Vagina (tissue), 2 donors: ENCODE measurements at regions not wholly inside any gene's neighbourhood (a gene's known extent, or its start where the extent isn't known, plus 50 kb on each side); places are given as distances from the start of the nearest gene placed in this dataset.
"Not testable (repeated sequence)": the region's sequence is repeated elsewhere in the genome, so short reads cannot be mapped to it uniquely, and the experiment has no call there.

Source experiments
- DNase-seq, 2 donors: peaks; one replicate each; pipeline ENCODE4 v3.0.0-alpha.2; 2017; ENCODE audit errors: extremely low spot score in 2 of 2
- H3K27ac ChIP-seq: fragments of 200-600 bp; sonication (generic); one replicate; pipeline ENCODE4 v1.5.1; 2019
- H3K27me3 ChIP-seq: fragments of 200-600 bp; sonication (generic); one replicate; pipeline ENCODE4 v1.5.1; 2019
- H3K36me3 ChIP-seq, 2 donors: fragments of 200-600 bp; sonication (generic); one replicate each; pipeline ENCODE4 v1.5.1; 2017 to 2019
- H3K4me1 ChIP-seq: fragments of 200-600 bp; sonication (generic); one replicate; pipeline ENCODE4 v1.5.1; 2019
- H3K4me3 ChIP-seq, 2 donors: fragments of 200-600 bp; sonication (generic); 1 replicate in 1 of 2; 2 replicates in 1 of 2; pipeline ENCODE4 v1.5.1; 2016 to 2019
- H3K9me3 ChIP-seq: fragments of 200-600 bp; sonication (generic); one replicate; pipeline ENCODE4 v1.5.1; 2019
- CTCF ChIP-seq, 3 experiments: fragments of 450-650 bp in 2 of 3; fragments of 200-600 bp in 1 of 3; sonication (generic) in 1 of 3; IDR thresholded peaks; one replicate each; pipeline ENCODE4 v1.5.1; 2017 to 2019; ENCODE audit warnings: antibody characterized with exemption in 3 of 3, mild to moderate bottlenecking in 2 of 3, moderate library complexity in 2 of 3
- POLR2A ChIP-seq, 2 donors: fragments of 450-650 bp; IDR thresholded peaks; one replicate each; pipeline ENCODE4 v1.6.1; 2017; ENCODE audit warnings: antibody characterized with exemption in 2 of 2, mild to moderate bottlenecking in 2 of 2, moderate library complexity in 2 of 2
- POLR2AphosphoS5 ChIP-seq, 2 donors: sonication (generic); formaldehyde crosslinking; IDR thresholded peaks; one replicate each; pipeline ENCODE4 v1.9.0; 2017; ENCODE audit warnings: antibody characterized with exemption in 2 of 2, mild to moderate bottlenecking in 2 of 2, low read depth in 1 of 2; ENCODE audit not compliant: insufficient read depth in 1 of 2
- intact Hi-C: fragments of 100-400 bp; cut with DNase I; formaldehyde crosslinking; loops from one replicate; pipeline ENCODE4 v1.15.1; 2023

GRCh38 chr1:172941471-172941870, 109.3 kb downstream of the TNFSF18 start:
- TF ChIP-seq POLR2A (IDR thresholded peaks at IDR 0.05), result no peak
- no peak for TF ChIP-seq CTCF (IDR thresholded peaks at IDR 0.05)
- no peak for TF ChIP-seq POLR2AphosphoS5 (IDR thresholded peaks at IDR 0.05; ENCODE audit: insufficient read depth in 1 of 2, low read depth in 1 of 2)
- Histone ChIP-seq H3K9me3 (no peaks in the 10 kb centered on the region), H3K27ac (no peak overlapping the region), H3K4me1 (no peaks in the 10 kb centered on the region), H3K36me3 (no peaks in the 10 kb centered on the region), H3K4me3 (no peak overlapping the region), H3K27me3 (no peaks in the 10 kb centered on the region)
- intact Hi-C loops, result no loop called here
- DNase-seq, result no peak

- TF ChIP-seq CTCF (IDR thresholded peaks at IDR 0.05), result no peak
- no peak for TF ChIP-seq POLR2AphosphoS5 (IDR thresholded peaks at IDR 0.05; ENCODE audit: insufficient read depth in 1 of 2, low read depth in 1 of 2)
- no peak for TF ChIP-seq POLR2A (IDR thresholded peaks at IDR 0.05)
- no peak overlapping the region for H3K27ac ChIP-seq
- DNase-seq, result no peak
- no peak overlapping the region for H3K4me3 ChIP-seq
- no peaks in the 10 kb centered on the region for H3K36me3 ChIP-seq
- H3K27me3 ChIP-seq, result no peaks in the 10 kb centered on the region
- intact Hi-C loops, result no loop called here
- H3K4me1 ChIP-seq, result no peaks in the 10 kb centered on the region
- H3K9me3 ChIP-seq, result no peaks in the 10 kb centered on the region
Measured at GRCh38 chr1:172941945-172942344, 108.8 kb downstream of the TNFSF18 start.

GRCh38 chr1:172943138-172943537, 107.6 kb downstream of the TNFSF18 start:
- intact Hi-C loops, H3K27me3 ChIP-seq, H3K4me1 ChIP-seq, H3K27ac ChIP-seq, H3K4me3 ChIP-seq, H3K9me3 ChIP-seq, DNase-seq, H3K36me3 ChIP-seq: not testable (repeated sequence)

GRCh38 chr1:172944931-172945330, 105.8 kb downstream of the TNFSF18 start:
- intact Hi-C loops, result no loop called here
- no peaks in the 10 kb centered on the region for H3K4me1 ChIP-seq
- DNase-seq, result no peak
- H3K9me3 ChIP-seq, result no peaks in the 10 kb centered on the region
- TF ChIP-seq CTCF (IDR thresholded peaks at IDR 0.05) (no peak), POLR2AphosphoS5 (IDR thresholded peaks at IDR 0.05; ENCODE audit: insufficient read depth in 1 of 2, low read depth in 1 of 2) (no peak), POLR2A (IDR thresholded peaks at IDR 0.05) (no peak)
- H3K4me3 ChIP-seq, result no peak overlapping the region
- no peaks in the 10 kb centered on the region for H3K36me3 ChIP-seq
- H3K27me3 ChIP-seq, result no peaks in the 10 kb centered on the region
- H3K27ac ChIP-seq, result no peak overlapping the region

- TF ChIP-seq POLR2A (IDR thresholded peaks at IDR 0.05) (no peak), CTCF (IDR thresholded peaks at IDR 0.05) (no peak), POLR2AphosphoS5 (IDR thresholded peaks at IDR 0.05; ENCODE audit: insufficient read depth in 1 of 2, low read depth in 1 of 2) (no peak)
- DNase-seq, result no peak
- Histone ChIP-seq H3K4me3 (no peak overlapping the region), H3K4me1 (no peaks in the 10 kb centered on the region), H3K9me3 (no peaks in the 10 kb centered on the region), H3K27ac (no peak overlapping the region), H3K27me3 (no peaks in the 10 kb centered on the region), H3K36me3 (no peaks in the 10 kb centered on the region)
- intact Hi-C loops, result no loop called here
Measured at GRCh38 chr1:172946814-172947507, 103.8 kb downstream of the TNFSF18 start.
